ENCODE measurements at regions not wholly inside any gene's neighbourhood (a gene's known extent, or its start where the extent isn't known, plus 50 kb on each side); places are given as distances from the start of the nearest gene placed in this dataset.

- in situ Hi-C loops (cut with MboI; ENCODE audit: low sequenced_read_pairs): no loop called here
- Histone ChIP-seq H3K36me3 (replicated peaks) (no peaks in the 10 kb centered on the region), H3K27me3 (ENCODE audit: low read depth) (peaks cover 8% of the 10 kb centered on the region; the same call in 1 of the 2 replicates), H3K9me3 (0 out of 2 replicates have a peak, but pooled peaks cover 3% of the 10 kb centered on the region), H3K4me3 (no peak overlapping the region), H3K4me1 (no peaks in the 10 kb centered on the region)
- no peak for DNase-seq (ENCODE audit: low spot score in 2 of 2)
Observed at GRCh38 chr11:69369210-69369825, 75.4 kb downstream of the MYEOV start.

GRCh38 chr11:69369945-69370344, 76.0 kb downstream of the MYEOV start:
- no peak for DNase-seq (ENCODE audit: low spot score in 2 of 2)
- in situ Hi-C loops (cut with MboI; ENCODE audit: low sequenced_read_pairs): no loop called here
- H3K4me3 ChIP-seq: no peak overlapping the region
- 0 out of 2 replicates have a peak, but pooled peaks cover 3% of the 10 kb centered on the region for H3K9me3 ChIP-seq
- peaks cover 5% of the 10 kb centered on the region; the same call in 1 of the 2 replicates for H3K27me3 ChIP-seq (ENCODE audit: low read depth)
- no peaks in the 10 kb centered on the region for H3K4me1 ChIP-seq
- H3K36me3 ChIP-seq (replicated peaks): no peaks in the 10 kb centered on the region

GRCh38 chr11:69370984-69371709, 77.2 kb downstream of the MYEOV start:
- Histone ChIP-seq H3K4me1 (no peaks in the 10 kb centered on the region), H3K36me3 (replicated peaks) (no peaks in the 10 kb centered on the region), H3K4me3 (no peak overlapping the region), H3K27me3 (ENCODE audit: low read depth) (0 out of 2 replicates have a peak, but pooled peaks cover 2% of the 10 kb centered on the region), H3K9me3 (0 out of 2 replicates have a peak, but pooled peaks cover 3% of the 10 kb centered on the region)
- in situ Hi-C loops (cut with MboI; ENCODE audit: low sequenced_read_pairs): no loop called here
- no peak for DNase-seq (ENCODE audit: low spot score in 2 of 2)

GRCh38 chr11:69371731-69372588, 78.0 kb downstream of the MYEOV start:
- Histone ChIP-seq H3K4me1 (no peaks in the 10 kb centered on the region), H3K4me3 (no peak overlapping the region), H3K9me3 (0 out of 2 replicates have a peak, but pooled peaks cover 3% of the 10 kb centered on the region), H3K36me3 (replicated peaks) (no peaks in the 10 kb centered on the region), H3K27me3 (ENCODE audit: low read depth) (no peaks in the 10 kb centered on the region)
- peak in 1 of 2 experiments; percentile 2 for DNase-seq (ENCODE audit: low spot score in 2 of 2)
- in situ Hi-C loops (cut with MboI; ENCODE audit: low sequenced_read_pairs): no loop called here

GRCh38 chr11:69372589-69373250, 78.8 kb downstream of the MYEOV start:
- Histone ChIP-seq H3K4me1 (no peaks in the 10 kb centered on the region), H3K9me3 (0 out of 2 replicates have a peak, but pooled peaks cover 3% of the 10 kb centered on the region), H3K4me3 (no peak overlapping the region), H3K27me3 (ENCODE audit: low read depth) (no peaks in the 10 kb centered on the region), H3K36me3 (replicated peaks) (no peaks in the 10 kb centered on the region)
- in situ Hi-C loops (cut with MboI; ENCODE audit: low sequenced_read_pairs): no loop called here
- peak in 1 of 2 experiments; percentile 4 for DNase-seq (ENCODE audit: low spot score in 2 of 2)

- in situ Hi-C loops (cut with MboI; ENCODE audit: low sequenced_read_pairs): no loop called here
- no peaks in the 10 kb centered on the region for H3K4me1 ChIP-seq
- no peaks in the 10 kb centered on the region for H3K36me3 ChIP-seq (replicated peaks)
- peak in 1 of 2 experiments; percentile 4 for DNase-seq (ENCODE audit: low spot score in 2 of 2)
- H3K4me3 ChIP-seq: no peak overlapping the region
- 0 out of 2 replicates have a peak, but pooled peaks cover 3% of the 10 kb centered on the region for H3K9me3 ChIP-seq
- no peaks in the 10 kb centered on the region for H3K27me3 ChIP-seq (ENCODE audit: low read depth)
Observed at GRCh38 chr11:69373251-69373635, 79.3 kb downstream of the MYEOV start.

- H3K4me3 ChIP-seq: no peak overlapping the region
- in situ Hi-C loops (cut with MboI; ENCODE audit: low sequenced_read_pairs): no loop called here
- no peaks in the 10 kb centered on the region for H3K36me3 ChIP-seq (replicated peaks)
- DNase-seq (ENCODE audit: low spot score in 2 of 2): peak in 1 of 2 experiments; percentile 5
- 0 out of 2 replicates have a peak, but pooled peaks cover 3% of the 10 kb centered on the region for H3K9me3 ChIP-seq
- H3K27me3 ChIP-seq (ENCODE audit: low read depth): no peaks in the 10 kb centered on the region
- H3K4me1 ChIP-seq: no peaks in the 10 kb centered on the region
Observed at GRCh38 chr11:69374110-69374945, 80.4 kb downstream of the MYEOV start.

GRCh38 chr11:69374946-69375310, 81.0 kb downstream of the MYEOV start:
- in situ Hi-C loops (cut with MboI; ENCODE audit: low sequenced_read_pairs): no loop called here
- DNase-seq (ENCODE audit: low spot score in 2 of 2): peak in 1 of 2 experiments; percentile 2

GRCh38 chr11:69375316-69376154, 81.6 kb downstream of the MYEOV start:
- peak in 1 of 2 experiments; percentile 2 for DNase-seq (ENCODE audit: low spot score in 2 of 2)
- in situ Hi-C loops (cut with MboI; ENCODE audit: low sequenced_read_pairs): no loop called here

More at GRCh38 chr11:69374946-69375310, 81.0 kb downstream of the MYEOV start:
- Histone ChIP-seq H3K36me3 (replicated peaks) (no peaks in the 10 kb centered on the region), H3K27me3 (ENCODE audit: low read depth) (no peaks in the 10 kb centered on the region), H3K4me3 (no peak overlapping the region), H3K4me1 (no peaks in the 10 kb centered on the region), H3K9me3 (no peaks in the 10 kb centered on the region)

GRCh38 chr11:69376155-69377028, 82.4 kb downstream of the MYEOV start:
- Histone ChIP-seq H3K4me3 (no peak overlapping the region), H3K36me3 (replicated peaks) (no peaks in the 10 kb centered on the region), H3K9me3 (no peaks in the 10 kb centered on the region), H3K4me1 (no peaks in the 10 kb centered on the region), H3K27me3 (ENCODE audit: low read depth) (no peaks in the 10 kb centered on the region)
- in situ Hi-C loops (cut with MboI; ENCODE audit: low sequenced_read_pairs): no loop called here
- DNase-seq (ENCODE audit: low spot score in 2 of 2): no peak

More at GRCh38 chr11:69375316-69376154, 81.6 kb downstream of the MYEOV start:
- Histone ChIP-seq H3K27me3 (ENCODE audit: low read depth) (no peaks in the 10 kb centered on the region), H3K9me3 (no peaks in the 10 kb centered on the region), H3K36me3 (replicated peaks) (no peaks in the 10 kb centered on the region), H3K4me3 (no peak overlapping the region), H3K4me1 (no peaks in the 10 kb centered on the region)
